GM12878 (cell line): ENCODE measurements at regions not wholly inside any gene's neighbourhood (a gene's known extent, or its start where the extent isn't known, plus 50 kb on each side); places are given as distances from the start of the nearest gene placed in this dataset.

ENCODE experiments used
- ATAC-seq: fragments of 200-7000 bp; cut with Tn5 transposase; 3 replicates; pipeline ENCODE4 v1.9.1; 2020; ENCODE audit warnings: mild to moderate bottlenecking, moderate library complexity
- BruUV-seq: library from RNA; stranded (reverse); fragments of 400-500 nt; replicated peaks from 2 replicates; lab custom pipeline; 2021; lab: Mats Ljungman, UMichigan
- CTCF ChIA-PET: fragments of 300-600 bp; sonication (Branson Sonifier 250); formaldehyde crosslinking; extraction: SDS; loops from one replicate; lab custom pipeline; 2021; ENCODE audit warnings: inconsistent platforms; lab: Yijun Ruan, JAX
- POLR2A ChIA-PET: fragments of 350-600 bp; formaldehyde crosslinking; extraction: SDS; loops from one replicate; lab custom pipeline; 2021; ENCODE audit warnings: inconsistent platforms; lab: Charles Lee
- RAD21 ChIA-PET: fragments of 300-600 bp; sonication (Branson Sonifier 250); formaldehyde crosslinking; loops from one replicate; lab custom pipeline; 2023; ENCODE audit warnings: antibody characterized with exemption; ENCODE audit not compliant: unreplicated experiment; lab: Charles Lee
- SMC1A ChIA-PET: fragments of 300-600 bp; sonication (Branson Sonifier 250); formaldehyde crosslinking; loops from one replicate; lab custom pipeline; 2023; ENCODE audit not compliant: unreplicated experiment, uncharacterized antibody; lab: Charles Lee
- DNase-seq: peaks from one replicate; pipeline ENCODE4 v3.0.0-alpha.2; 2011; ENCODE audit warnings: low read depth, low spot score
- FAIRE-seq: peaks from 3 replicates; lab custom pipeline; 2011; peaks lifted over from hg19 to GRCh38; lab: Jason Lieb, UNC
- H2AFZ ChIP-seq: 2 replicates; pipeline ENCODE4 v1.6.0; 2011; ENCODE audit warnings: low read depth, low read length, control low read depth; ENCODE audit not compliant: control insufficient read depth
- H3K27ac ChIP-seq: 2 replicates; pipeline ENCODE4 v1.5.1; 2011; ENCODE audit warnings: control low read depth; ENCODE audit not compliant: control insufficient read depth, insufficient read depth
- H3K27me3 ChIP-seq, 2 experiments: replicated peaks in 1 of 2; 2 replicates each; pipeline versions ENCODE4 v1.6.0 to v1.6.1; 2011; ENCODE audit warnings: low read length in 1 of 2; ENCODE audit not compliant: control insufficient read depth in 2 of 2, insufficient read depth in 2 of 2
- H3K36me3 ChIP-seq, 2 experiments: 2 replicates each; pipeline ENCODE4 v1.5.1; 2011; ENCODE audit warnings: low read length in 1 of 2; ENCODE audit not compliant: control insufficient read depth in 2 of 2, insufficient read depth in 2 of 2
- H3K4me1 ChIP-seq: 2 replicates; pipeline ENCODE4 v1.6.1; 2011; ENCODE audit warnings: mild to moderate bottlenecking, low read length, moderate library complexity, mixed read lengths; ENCODE audit not compliant: control insufficient read depth, insufficient read depth
- H3K4me2 ChIP-seq: 2 replicates; pipeline ENCODE4 v1.6.0; 2011; ENCODE audit warnings: control low read depth; ENCODE audit not compliant: control insufficient read depth, insufficient read depth
- H3K4me3 ChIP-seq: fragments of 200-600 bp; sonication (generic); 2 replicates; pipeline ENCODE4 v1.5.1; 2016
- H3K79me2 ChIP-seq: 2 replicates; pipeline ENCODE4 v1.6.0; 2011; ENCODE audit warnings: low read length; ENCODE audit not compliant: control insufficient read depth, insufficient read depth
- H3K9ac ChIP-seq: 2 replicates; pipeline ENCODE4 v1.8.0; 2011; ENCODE audit warnings: low read length, control low read depth, mixed read lengths; ENCODE audit not compliant: control insufficient read depth, insufficient read depth
- H3K9me3 ChIP-seq: replicated peaks from 3 replicates; pipeline ENCODE4 v1.5.1; 2011; ENCODE audit warnings: mild to moderate bottlenecking, low read length; ENCODE audit not compliant: control insufficient read depth, insufficient read depth
- H4K20me1 ChIP-seq: 2 replicates; pipeline ENCODE4 v1.6.0; 2011; ENCODE audit not compliant: control insufficient read depth, insufficient read depth
- CHD2 ChIP-seq: IDR thresholded peaks from 2 replicates; pipeline ENCODE4 v1.6.1; 2011; ENCODE audit warnings: low read depth, low read length, improper control_type of control experiment, borderline replicate concordance
- POLR2AphosphoS2 ChIP-seq: IDR thresholded peaks from 2 replicates; pipeline ENCODE4 v1.6.1; 2011; ENCODE audit warnings: low read depth, mild to moderate bottlenecking, low read length, improper control_type of control experiment, moderate library complexity
- SPI1 ChIP-seq: IDR thresholded peaks from 2 replicates; pipeline ENCODE4 v1.6.1; 2011; ENCODE audit warnings: low read depth, mild to moderate bottlenecking, low read length, moderate library complexity, borderline replicate concordance; ENCODE audit not compliant: insufficient read depth
- WGBS: methylation state at CpG from one replicate; pipeline ENCODE4 v1.1.6; 2016; ENCODE audit warnings: low lambda C conversion rate; ENCODE audit not compliant: insufficient replicate concordance, insufficient coverage; ENCODE audit errors: missing lambda C conversion rate; 5-methylcytosine and 5-hydroxymethylcytosine counted together
- in situ Hi-C: fragments of 300-500 bp; cut with MboI; formaldehyde crosslinking; loops from 9 replicates; pipeline ENCODE4 v1.14.3; 2018; ENCODE audit warnings: mixed read lengths
- intact Hi-C: fragments of 100-400 bp; cut with micrococcal nuclease; formaldehyde crosslinking; loops from one replicate; pipeline ENCODE4 v1.14.2; 2022; ENCODE audit not compliant: unreplicated experiment

GRCh38 chr6:12580290-12580689, 136.3 kb upstream of the PHACTR1 start:
- Histone ChIP-seq H3K9ac (no peak overlapping the region), H3K4me1 (no peaks in the 10 kb centered on the region), H2AFZ (no peak overlapping the region), H3K9me3 (no peaks in the 10 kb centered on the region), H3K27ac (no peak overlapping the region), H4K20me1 (no peaks in the 10 kb centered on the region), H3K79me2 (no peaks in the 10 kb centered on the region), H3K36me3 (no peaks in the 10 kb centered on the region), H3K4me3 (no peak overlapping the region), H3K27me3 (no peaks in the 10 kb centered on the region), H3K4me2 (no peak overlapping the region)
- DNase-seq: no peak
- FAIRE-seq: no peak
- no TSS peak for BruUV-seq
- 42% methylated on average over 3 of the region's 3 CpGs for WGBS
- RAD21 ChIA-PET: no interaction called here
- POLR2A ChIA-PET: no interaction called here
- TF ChIP-seq POLR2AphosphoS2: no peak
- in situ Hi-C loops: no loop called here
- CTCF ChIA-PET: no interaction called here
- peak; percentile 23; the same call in 1 of the 3 replicates for ATAC-seq
- intact Hi-C loops: no loop called here
- SMC1A ChIA-PET: interaction anchor here (1.0 to 1.2 kb wide), 3 partner anchors 9 to 20 kb away, joined by 3 to 4 read pairs (median 3); no protein-coding TSS in a partner anchor

DNA sequence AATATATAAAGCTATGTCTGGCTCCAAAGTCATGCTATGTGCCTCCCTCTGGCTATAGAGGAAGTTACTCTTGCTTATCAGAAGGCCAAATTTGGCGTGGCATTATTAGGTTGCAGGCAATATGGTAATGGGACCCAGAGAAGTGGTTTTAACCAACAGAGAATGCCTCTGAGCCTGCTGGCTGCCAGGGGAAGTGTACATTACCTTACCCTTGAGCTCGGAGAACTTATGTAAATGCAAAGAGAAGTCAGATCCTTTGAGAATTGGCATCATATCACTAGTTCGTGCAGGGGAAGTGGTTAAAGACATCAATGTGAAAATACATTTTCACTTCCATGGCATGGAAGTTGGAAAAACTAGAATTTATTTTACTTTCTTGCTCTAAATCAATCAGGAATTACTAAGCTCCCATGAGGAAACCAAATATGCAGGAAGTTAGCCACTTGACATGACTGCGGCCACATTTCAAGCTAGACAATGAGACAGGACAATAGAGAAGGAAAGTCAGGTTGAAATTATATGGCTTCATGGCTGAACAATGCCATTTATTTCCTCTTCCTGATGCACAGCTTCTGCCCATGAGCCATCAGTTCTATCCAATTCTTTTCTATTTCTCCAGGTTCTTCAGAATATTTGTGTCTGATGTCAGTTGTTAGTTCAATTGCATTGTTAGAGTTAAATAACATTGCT, 134.0 kb upstream of the PHACTR1 start:
- Histone ChIP-seq H4K20me1 (no peaks in the 10 kb centered on the region), H3K4me2 (no peak overlapping the region), H3K4me1 (no peaks in the 10 kb centered on the region), H3K9me3 (no peaks in the 10 kb centered on the region), H3K27me3 (no peaks in the 10 kb centered on the region), H3K79me2 (no peaks in the 10 kb centered on the region), H3K9ac (no peak overlapping the region), H2AFZ (no peak overlapping the region), H3K36me3 (no peaks in the 10 kb centered on the region), H3K4me3 (no peak overlapping the region), H3K27ac (no peak overlapping the region)
- ChIA-PET CTCF (interaction anchor here (0.8 to 1.2 kb wide), 2 partner anchors 12 to 19 kb away, joined by 3 read pairs; no protein-coding TSS in a partner anchor), RAD21 (no interaction called here), POLR2A (no interaction called here), SMC1A (interaction anchor here (0.8 to 1.8 kb wide), 3 partner anchors 8 to 13 kb away, joined by 3 to 4 read pairs (median 3); no protein-coding TSS in a partner anchor)
- WGBS: 21% methylated on average over 4 of the region's 4 CpGs
- BruUV-seq: no TSS peak
- intact Hi-C loops (no loop called here), in situ Hi-C loops (no loop called here)
- DNase-seq (no peak), FAIRE-seq (no peak), ATAC-seq (no peak; the same call in 2 of the 3 replicates)
- TF ChIP-seq CHD2 (no peak), SPI1 (0 out of 2 replicates have a peak, but pooled peaks have one; percentile 16)
